ENCODE measurements at regions not wholly inside any gene's neighbourhood (a gene's known extent, or its start where the extent isn't known, plus 50 kb on each side); places are given as distances from the start of the nearest gene placed in this dataset.
"Not testable (repeated sequence)": the region's sequence is repeated elsewhere in the genome, so short reads cannot be mapped to it uniquely, and the experiment has no call there.

DNA sequence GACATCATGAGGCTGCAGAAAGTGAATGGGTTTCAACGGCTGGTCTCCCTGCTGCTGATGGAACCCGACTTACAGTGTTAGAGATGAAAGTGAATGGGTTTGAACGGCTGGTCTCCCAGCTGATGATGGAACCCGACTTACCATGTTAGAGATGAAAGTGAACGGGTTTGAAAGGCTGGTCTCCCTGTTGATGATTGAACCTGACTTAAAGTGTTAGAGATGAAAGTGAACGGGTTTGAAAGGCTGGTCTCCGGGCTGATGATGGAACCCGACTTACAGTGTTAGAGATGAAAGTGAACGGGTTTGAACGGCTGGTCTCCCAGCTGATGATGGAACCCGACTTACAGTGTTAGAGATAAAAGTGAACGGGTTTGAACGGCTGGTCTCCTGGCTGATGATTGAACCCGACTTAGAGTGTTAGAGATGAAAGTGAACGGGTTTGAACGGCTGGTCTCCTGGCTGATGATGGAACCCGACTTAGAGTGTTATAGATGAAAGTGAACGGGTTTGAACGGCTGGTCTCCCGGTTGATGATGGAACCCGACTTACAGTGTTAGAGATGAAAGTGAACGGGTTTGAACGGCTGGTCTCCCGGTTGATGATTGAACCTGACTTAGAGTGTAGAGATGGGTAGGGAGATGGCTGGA lies 76.1 kb upstream of the ALKAL2 start:
- no peak for DNase-seq
- H3K27ac Mint-ChIP-seq, result no peak overlapping the region
- H3K4me3 Mint-ChIP-seq, result no peak overlapping the region
- no peak for ATAC-seq
- H3K27me3 Mint-ChIP-seq, result peaks cover 24% of the 10 kb centered on the region
- peaks cover 0 to 10% of the 10 kb centered on the region in 2 donors for H3K9me3 Mint-ChIP-seq
- peaks cover 6% of the 10 kb centered on the region for H3K4me1 Mint-ChIP-seq

DNA sequence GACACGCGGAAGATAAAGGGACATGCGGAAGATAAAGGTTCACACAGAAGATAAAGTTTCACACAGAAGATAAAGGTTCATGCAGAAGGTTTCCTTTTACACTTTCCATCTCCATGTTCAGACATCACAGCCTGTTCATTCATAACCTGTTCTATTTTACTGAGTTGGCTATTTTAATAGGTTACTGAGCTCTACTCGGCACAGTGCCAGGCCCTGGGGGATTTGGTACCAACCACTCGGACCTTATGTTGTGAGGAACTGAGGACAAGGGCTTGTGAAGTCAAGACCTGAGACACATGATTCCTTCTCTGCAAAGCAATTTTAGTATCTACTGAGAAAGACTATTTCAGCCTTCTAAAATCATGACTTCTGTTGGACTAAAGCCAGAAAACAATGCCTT lies 75.0 kb upstream of the ALKAL2 start:
- no peak overlapping the region for H3K4me3 Mint-ChIP-seq
- no peaks in the 10 kb centered on the region for H3K4me1 Mint-ChIP-seq
- H3K27me3 Mint-ChIP-seq, result peaks cover 24% of the 10 kb centered on the region
- H3K9me3 Mint-ChIP-seq, result peaks cover 0 to 10% of the 10 kb centered on the region in 2 donors
- ATAC-seq (no peak), DNase-seq (no peak)
- H3K27ac Mint-ChIP-seq, result no peak overlapping the region

DNA sequence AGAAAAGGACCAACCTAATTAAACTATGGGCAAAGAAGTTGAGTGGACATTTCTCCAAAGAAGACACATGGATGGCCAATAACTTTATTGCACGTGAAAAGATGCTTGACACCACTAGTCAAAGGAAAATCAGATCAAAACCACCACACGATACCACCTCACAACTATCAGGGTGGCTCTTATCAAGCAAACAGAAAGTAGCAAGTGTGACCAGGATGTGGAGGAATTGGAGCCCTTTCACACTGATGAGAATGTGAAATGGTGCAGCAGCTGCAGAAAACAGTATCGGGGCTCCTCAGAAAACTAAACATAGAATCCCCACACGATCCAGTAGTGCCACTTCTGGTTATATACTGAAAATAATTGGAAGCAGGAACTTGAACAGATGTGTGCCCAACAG lies 72.2 kb upstream of the ALKAL2 start:
- no peaks in the 10 kb centered on the region for H3K4me1 Mint-ChIP-seq
- no peak overlapping the region for H3K27ac Mint-ChIP-seq
- H3K27me3 Mint-ChIP-seq, result peaks cover 25% of the 10 kb centered on the region
- DNase-seq, result no peak
- no peak overlapping the region for H3K4me3 Mint-ChIP-seq
- no peak for ATAC-seq
- peaks cover 0 to 10% of the 10 kb centered on the region in 2 donors for H3K9me3 Mint-ChIP-seq

DNA sequence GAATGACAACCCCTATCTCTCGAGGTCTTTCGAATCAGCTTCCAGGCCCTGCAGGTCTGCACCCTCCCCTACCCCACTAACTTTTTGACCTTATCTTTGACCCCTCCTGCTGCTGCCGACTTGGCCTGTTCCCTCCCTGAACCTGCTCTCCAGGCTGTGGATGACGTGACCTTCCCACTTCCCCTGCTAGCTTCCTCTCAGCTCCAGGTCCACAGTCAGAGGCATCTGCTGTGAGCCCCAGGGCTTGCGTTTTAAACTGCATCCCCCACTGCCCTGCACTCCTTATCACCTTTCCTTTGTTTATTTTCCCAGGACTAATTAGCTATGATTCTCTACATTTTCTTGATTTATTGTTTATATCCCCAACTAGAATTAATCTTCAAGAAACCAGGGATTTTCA lies 71.2 kb upstream of the ALKAL2 start:
- Mint-ChIP-seq H3K27me3 (peaks cover 22% of the 10 kb centered on the region), H3K27ac (no peak overlapping the region), H3K4me3 (no peak overlapping the region), H3K9me3 (peaks cover 0 to 7% of the 10 kb centered on the region in 2 donors), H3K4me1 (no peaks in the 10 kb centered on the region)
- no peak for DNase-seq
- ATAC-seq, result no peak

DNA sequence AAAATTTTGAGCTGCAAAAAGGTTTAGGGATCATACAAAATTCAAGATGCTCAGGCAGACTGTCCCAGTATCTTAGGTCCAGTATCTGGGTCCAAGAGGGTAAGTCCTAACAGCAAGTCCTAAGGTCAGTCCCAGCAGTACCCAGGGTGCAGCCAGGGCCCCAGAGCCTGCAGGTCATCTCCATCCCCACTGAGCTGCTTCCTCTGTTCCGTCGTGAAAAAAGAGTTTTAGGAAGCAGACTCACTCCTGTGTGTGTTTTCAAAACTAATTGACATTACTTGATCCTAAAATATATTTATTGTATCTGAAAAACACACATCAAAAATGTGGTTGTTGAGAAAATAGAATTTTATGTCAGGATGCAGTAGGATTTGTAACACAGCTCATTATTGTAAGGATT lies 69.9 kb upstream of the ALKAL2 start:
- no peaks in the 10 kb centered on the region for H3K4me1 Mint-ChIP-seq
- no peak for ATAC-seq
- H3K27ac Mint-ChIP-seq, result no peak overlapping the region
- H3K4me3 Mint-ChIP-seq, result no peak overlapping the region
- H3K27me3 Mint-ChIP-seq, result peaks cover 16% of the 10 kb centered on the region
- DNase-seq, result no peak
- H3K9me3 Mint-ChIP-seq, result no peaks in the 10 kb centered on the region

DNA sequence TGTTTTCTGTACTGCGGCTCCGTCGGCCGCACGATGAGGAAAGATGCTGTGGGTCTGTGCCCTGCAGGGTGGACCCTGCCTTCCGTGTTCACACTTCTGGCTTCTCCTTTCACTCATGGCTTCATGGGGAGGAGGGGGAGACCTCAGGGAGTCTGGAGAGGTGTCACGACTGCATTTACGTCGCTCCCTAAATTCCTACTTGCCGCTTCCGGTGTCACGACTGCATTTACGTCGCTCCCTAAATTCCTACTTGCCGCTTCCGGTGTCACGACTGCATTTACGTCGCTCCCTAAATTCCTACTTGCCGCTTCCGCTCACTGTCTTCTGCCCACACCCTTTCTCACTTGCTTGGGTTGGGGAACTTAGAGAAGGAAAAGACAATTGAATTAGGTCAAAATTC lies 68.4 kb upstream of the ALKAL2 start:
- H3K4me1 Mint-ChIP-seq, ATAC-seq, H3K4me3 Mint-ChIP-seq, H3K27ac Mint-ChIP-seq, H3K9me3 Mint-ChIP-seq, DNase-seq: not testable (repeated sequence)
- H3K27me3 Mint-ChIP-seq, result peaks cover 16% of the 10 kb centered on the region

DNA sequence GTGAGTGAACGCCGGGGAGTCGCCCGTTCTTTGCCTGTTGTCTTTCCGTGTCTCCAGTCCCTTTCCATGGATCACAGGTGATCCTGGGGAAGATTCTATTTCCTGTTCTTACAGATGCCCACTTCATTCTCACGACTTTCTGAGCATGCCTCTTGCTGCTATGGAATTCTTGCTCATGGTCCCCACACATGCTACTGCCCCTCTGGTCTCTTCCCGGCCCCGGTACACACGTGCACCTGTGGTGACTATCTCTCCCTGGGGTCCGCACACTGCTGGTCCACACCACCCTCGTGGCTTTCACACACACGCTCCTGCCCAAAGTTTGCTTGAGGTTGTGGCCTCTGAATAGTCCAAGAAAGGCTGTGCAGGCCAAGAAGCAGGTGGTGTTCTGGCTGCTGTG lies 67.9 kb upstream of the ALKAL2 start:
- peaks cover 16% of the 10 kb centered on the region for H3K27me3 Mint-ChIP-seq
- no peak for ATAC-seq
- H3K4me1 Mint-ChIP-seq, result no peaks in the 10 kb centered on the region
- H3K27ac Mint-ChIP-seq, result no peak overlapping the region
- H3K4me3 Mint-ChIP-seq, result no peak overlapping the region
- no peaks in the 10 kb centered on the region for H3K9me3 Mint-ChIP-seq
- no peak for DNase-seq

DNA sequence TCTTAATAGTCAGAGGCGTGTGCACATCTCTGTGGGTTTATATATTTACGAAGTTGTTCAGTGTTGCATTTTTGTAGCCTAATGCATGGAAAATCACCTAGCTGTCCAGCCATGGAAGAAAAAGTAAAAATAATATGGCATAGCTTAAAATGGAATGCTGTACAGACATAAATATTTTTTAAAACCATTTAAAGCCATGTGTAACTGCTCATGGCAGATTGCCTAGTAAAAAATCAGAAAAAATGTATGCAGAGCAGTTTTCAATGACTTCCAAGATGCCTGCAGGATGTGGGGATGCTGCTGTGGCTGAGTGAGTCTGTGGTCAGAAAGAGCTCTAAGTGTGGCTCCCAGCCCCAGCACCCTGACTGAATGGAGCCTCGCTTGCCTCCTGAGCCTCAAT lies 64.8 kb upstream of the ALKAL2 start:
- H3K27me3 Mint-ChIP-seq, result peaks cover 9% of the 10 kb centered on the region
- H3K4me1 Mint-ChIP-seq, result no peaks in the 10 kb centered on the region
- ATAC-seq, result no peak
- no peak overlapping the region for H3K4me3 Mint-ChIP-seq
- no peak for DNase-seq
- no peaks in the 10 kb centered on the region for H3K9me3 Mint-ChIP-seq
- H3K27ac Mint-ChIP-seq, result no peak overlapping the region

DNA sequence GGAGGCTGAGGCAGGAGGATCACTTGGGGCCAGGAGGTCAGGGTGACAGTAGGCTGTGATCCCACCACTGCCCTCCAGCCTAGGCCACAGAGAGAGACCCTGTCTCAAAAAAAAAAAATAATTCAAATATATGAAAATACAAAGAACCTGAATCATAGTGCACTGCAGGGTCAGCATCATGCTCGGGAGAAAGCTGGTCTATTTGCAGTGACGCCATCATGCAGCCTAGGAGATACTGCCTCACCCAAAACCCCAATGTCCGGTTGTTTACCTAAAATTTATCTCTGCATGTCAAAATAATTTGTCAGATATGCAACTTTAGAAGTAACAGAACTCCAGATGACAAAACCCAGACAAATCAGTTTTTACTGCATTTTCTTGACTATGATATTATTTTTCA lies 61.5 kb upstream of the ALKAL2 start:
- no peaks in the 10 kb centered on the region for H3K4me1 Mint-ChIP-seq
- H3K9me3 Mint-ChIP-seq, result no peaks in the 10 kb centered on the region
- no peak overlapping the region for H3K4me3 Mint-ChIP-seq
- DNase-seq (no peak), ATAC-seq (no peak)
- no peak overlapping the region for H3K27ac Mint-ChIP-seq
- H3K27me3 Mint-ChIP-seq, result peaks cover 17% of the 10 kb centered on the region

DNA sequence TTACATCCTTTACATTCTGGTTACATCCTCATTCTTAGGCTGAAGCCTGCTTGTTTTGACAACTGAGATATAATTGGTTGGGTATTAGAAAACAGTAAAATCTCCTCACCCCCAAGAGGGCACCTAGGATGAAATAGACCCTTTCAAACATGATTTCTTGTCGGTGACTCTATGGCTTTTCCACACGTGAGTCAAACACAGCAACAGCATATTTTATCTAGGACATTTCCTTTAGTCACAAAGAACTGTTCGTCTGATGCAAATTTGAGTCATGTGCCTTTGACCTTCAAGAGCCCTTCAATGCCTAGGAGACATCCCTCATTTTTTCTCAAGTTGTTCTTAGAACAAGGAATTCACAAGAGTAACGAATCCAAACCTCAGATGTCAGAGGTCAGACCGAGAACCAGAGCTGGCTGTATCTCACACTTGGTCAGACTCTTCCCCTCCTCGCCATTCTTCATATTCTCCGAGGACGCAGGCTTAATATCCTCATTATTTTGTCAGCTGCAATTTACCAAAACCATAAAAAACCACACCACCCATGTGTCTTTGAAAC lies 60.5 kb upstream of the ALKAL2 start:
- Mint-ChIP-seq H3K4me1 (no peaks in the 10 kb centered on the region), H3K27ac (no peak overlapping the region), H3K9me3 (no peaks in the 10 kb centered on the region), H3K4me3 (no peak overlapping the region), H3K27me3 (peaks cover 17% of the 10 kb centered on the region)
- no peak for DNase-seq
- ATAC-seq, result no peak

DNA sequence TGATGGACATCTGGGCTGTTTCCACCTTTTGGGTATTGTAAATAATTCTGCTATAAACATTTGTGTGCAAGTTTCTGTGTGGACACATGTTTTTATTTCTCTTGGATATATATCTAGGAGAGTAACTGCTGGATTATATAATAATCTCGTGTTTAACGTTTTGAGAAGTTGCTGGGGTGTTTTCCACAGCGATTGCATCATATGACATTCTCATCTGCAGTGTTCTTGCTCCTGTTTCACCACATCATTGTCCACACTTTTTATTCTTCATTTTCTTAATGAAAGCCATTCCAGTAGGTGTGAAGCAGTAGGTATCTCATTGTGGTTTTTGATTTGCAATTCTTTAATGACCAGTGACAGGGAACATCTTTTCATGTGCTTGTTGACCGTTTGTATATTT lies 56.9 kb upstream of the ALKAL2 start:
- no peak for DNase-seq
- ATAC-seq, result no peak
- Mint-ChIP-seq H3K9me3 (peaks cover 0 to 2% of the 10 kb centered on the region in 2 donors), H3K4me3 (no peak overlapping the region), H3K27ac (no peak overlapping the region), H3K27me3 (peaks cover 35% of the 10 kb centered on the region), H3K4me1 (no peaks in the 10 kb centered on the region)

DNA sequence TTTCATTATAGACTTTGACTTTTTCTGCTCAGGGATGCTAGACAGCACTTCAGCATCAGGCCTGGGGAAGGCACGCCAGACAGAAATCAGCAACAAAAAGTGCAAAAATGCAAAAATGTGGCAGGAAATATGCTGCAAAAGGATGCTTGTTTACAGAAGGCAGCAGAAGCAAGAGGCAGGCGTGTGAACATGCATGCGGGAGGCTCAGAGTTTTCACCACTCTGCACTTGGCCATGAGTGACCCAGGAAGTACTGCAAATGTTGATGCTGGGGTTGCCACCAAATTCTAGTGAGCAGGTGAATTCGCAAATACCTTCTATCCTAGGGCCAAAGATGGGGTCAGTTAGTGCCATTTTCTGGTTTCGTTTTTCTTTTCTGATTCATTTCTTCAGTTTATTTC lies 55.5 kb upstream of the ALKAL2 start:
- H3K27me3 Mint-ChIP-seq, result peaks cover 41% of the 10 kb centered on the region
- no peak overlapping the region for H3K27ac Mint-ChIP-seq
- H3K4me3 Mint-ChIP-seq, result no peak overlapping the region
- H3K9me3 Mint-ChIP-seq, result peaks cover 7 to 15% of the 10 kb centered on the region in 2 donors
- H3K4me1 Mint-ChIP-seq, result no peaks in the 10 kb centered on the region
- ATAC-seq (no peak), DNase-seq (no peak)

DNA sequence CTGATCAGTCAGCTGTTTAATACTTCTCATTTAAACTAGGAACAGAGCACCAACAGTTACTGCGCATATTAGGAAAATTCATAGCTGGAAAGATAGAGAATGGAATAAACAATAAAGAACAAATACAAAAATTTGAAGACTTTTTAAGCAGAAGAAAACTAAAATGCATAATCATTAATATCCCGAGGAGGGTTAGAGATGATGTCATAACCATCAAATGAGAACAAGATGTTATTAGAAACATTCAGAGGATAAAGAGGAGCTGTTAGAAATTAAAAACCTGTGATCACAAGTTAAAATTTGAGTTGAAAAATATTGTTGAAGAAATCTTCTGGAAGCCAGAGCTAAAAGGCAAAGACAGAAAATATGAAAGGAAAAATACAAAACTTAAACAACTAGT lies 54.0 kb upstream of the ALKAL2 start:
- DNase-seq, result no peak
- no peak overlapping the region for H3K4me3 Mint-ChIP-seq
- no peaks in the 10 kb centered on the region for H3K4me1 Mint-ChIP-seq
- peaks cover 41% of the 10 kb centered on the region for H3K27me3 Mint-ChIP-seq
- H3K9me3 Mint-ChIP-seq, result peaks cover 14 to 30% of the 10 kb centered on the region in 2 donors
- ATAC-seq, result no peak
- H3K27ac Mint-ChIP-seq, result no peak overlapping the region

DNA sequence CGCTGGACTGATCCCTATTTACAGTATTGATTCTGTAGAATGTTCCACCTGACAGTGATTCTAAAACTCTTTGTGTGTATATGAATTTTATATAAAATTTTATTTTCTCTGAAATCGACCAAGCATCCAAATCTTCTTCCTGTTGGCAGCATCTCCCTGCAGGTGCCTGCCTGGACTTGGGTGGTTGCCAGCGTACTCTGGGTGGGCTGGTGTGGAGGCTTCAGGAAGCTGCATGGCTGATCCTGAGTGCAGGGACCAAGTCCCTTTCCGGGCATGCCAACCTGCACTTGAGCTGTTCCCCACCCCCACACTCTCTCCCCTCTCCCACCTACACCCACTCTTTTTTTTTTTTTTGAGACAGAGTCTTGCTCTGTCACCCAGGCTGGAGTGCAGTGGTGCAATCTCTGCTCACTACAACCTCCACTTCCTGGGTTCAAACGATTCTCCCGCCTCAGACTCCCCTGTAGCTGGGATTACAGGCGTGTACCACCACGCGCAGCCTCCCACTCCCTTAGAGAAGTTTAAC lies 53.2 kb upstream of the ALKAL2 start:
- no peaks in the 10 kb centered on the region for H3K4me1 Mint-ChIP-seq
- peaks cover 17 to 36% of the 10 kb centered on the region in 2 donors for H3K9me3 Mint-ChIP-seq
- no peak overlapping the region for H3K27ac Mint-ChIP-seq
- no peak for ATAC-seq
- DNase-seq, result no peak
- H3K27me3 Mint-ChIP-seq, result peaks cover 33% of the 10 kb centered on the region
- H3K4me3 Mint-ChIP-seq, result no peak overlapping the region

Data from stimulated activated naive CD8-positive, alpha-beta T cell treated with anti-CD3 and anti-CD28 coated beads, Interleukin-15, amount 100 ng/mL, for 72 hours (primary cell).